ENCODE measurements at regions not wholly inside any gene's neighbourhood (a gene's known extent, or its start where the extent isn't known, plus 50 kb on each side); places are given as distances from the start of the nearest gene placed in this dataset.

DNA sequence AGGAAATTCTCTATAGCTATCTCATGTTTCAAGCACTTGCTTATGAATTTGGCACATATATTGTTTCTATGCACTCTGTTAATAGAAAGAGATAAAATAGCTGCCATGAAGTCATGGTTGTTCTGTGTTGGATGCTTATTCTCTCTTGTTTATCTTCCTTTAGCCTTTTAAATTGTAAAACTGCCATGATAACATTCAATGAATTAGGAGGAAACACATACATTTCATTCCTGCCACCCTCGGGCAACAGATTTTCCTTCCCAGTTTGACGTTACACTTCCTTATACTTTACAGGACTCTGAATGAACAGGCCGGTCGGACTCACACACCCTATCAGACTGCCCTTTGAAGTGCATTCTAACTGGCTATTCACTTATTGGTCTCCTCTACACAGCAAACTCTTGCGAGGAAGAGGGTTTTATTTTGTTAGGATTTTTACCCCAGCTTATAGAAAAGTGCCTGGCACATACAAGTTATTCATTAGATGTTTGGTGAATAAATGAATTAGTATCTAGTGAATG, 65.7 kb upstream of the FERD3L start:
- TF ChIP-seq ZBTB7A (IDR thresholded peaks at IDR 0.05; ENCODE audit: low read depth): no peak
- no peak for TF ChIP-seq YY1 (IDR thresholded peaks at IDR 0.05; ENCODE audit: low read depth)
- no peak for TF ChIP-seq EP300 (IDR thresholded peaks at IDR 0.05; ENCODE audit: borderline replicate concordance)
- no peak for TF ChIP-seq TEAD4 (IDR thresholded peaks at IDR 0.05)
- no peak for TF ChIP-seq TCF12 (IDR thresholded peaks at IDR 0.05; ENCODE audit: low read depth)
- TF ChIP-seq EGR1 (IDR thresholded peaks at IDR 0.05): no peak
- TF ChIP-seq, protein P1, sequence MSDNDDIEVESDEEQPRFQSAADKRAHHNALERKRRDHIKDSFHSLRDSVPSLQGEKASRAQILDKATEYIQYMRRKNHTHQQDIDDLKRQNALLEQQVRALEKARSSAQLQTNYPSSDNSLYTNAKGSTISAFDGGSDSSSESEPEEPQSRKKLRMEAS (IDR thresholded peaks at IDR 0.05): no peak
- TF ChIP-seq, protein P2, sequence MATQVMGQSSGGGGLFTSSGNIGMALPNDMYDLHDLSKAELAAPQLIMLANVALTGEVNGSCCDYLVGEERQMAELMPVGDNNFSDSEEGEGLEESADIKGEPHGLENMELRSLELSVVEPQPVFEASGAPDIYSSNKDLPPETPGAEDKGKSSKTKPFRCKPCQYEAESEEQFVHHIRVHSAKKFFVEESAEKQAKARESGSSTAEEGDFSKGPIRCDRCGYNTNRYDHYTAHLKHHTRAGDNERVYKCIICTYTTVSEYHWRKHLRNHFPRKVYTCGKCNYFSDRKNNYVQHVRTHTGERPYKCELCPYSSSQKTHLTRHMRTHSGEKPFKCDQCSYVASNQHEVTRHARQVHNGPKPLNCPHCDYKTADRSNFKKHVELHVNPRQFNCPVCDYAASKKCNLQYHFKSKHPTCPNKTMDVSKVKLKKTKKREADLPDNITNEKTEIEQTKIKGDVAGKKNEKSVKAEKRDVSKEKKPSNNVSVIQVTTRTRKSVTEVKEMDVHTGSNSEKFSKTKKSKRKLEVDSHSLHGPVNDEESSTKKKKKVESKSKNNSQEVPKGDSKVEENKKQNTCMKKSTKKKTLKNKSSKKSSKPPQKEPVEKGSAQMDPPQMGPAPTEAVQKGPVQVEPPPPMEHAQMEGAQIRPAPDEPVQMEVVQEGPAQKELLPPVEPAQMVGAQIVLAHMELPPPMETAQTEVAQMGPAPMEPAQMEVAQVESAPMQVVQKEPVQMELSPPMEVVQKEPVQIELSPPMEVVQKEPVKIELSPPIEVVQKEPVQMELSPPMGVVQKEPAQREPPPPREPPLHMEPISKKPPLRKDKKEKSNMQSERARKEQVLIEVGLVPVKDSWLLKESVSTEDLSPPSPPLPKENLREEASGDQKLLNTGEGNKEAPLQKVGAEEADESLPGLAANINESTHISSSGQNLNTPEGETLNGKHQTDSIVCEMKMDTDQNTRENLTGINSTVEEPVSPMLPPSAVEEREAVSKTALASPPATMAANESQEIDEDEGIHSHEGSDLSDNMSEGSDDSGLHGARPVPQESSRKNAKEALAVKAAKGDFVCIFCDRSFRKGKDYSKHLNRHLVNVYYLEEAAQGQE (IDR thresholded peaks at IDR 0.05; ENCODE audit: low read depth): no peak

DNA sequence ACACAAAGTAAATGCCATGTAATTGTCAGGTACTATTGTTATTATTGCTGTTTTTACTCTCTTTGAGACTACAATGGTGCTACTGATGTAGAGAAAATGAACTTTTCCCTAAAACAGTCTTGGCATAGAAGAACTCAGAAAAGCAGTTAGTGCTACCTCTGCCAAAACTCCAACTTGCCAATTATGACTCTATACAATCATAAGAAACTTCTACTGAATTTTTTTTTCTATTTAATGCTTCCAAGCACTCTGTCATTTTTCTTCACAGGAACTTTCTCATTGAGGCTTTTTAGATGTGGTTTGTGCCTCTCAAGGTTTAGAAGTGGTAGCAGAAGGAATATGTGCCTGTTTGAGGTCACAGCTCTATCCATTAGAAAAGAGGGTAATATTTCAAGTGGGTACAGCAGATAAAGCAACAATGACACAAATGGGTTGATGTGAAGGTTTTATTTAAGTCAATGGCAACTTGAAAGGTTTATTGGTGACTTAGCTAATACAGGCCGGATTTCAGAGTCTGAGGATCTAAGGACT, 64.0 kb upstream of the FERD3L start:
- TF ChIP-seq YY1 (IDR thresholded peaks at IDR 0.05; ENCODE audit: low read depth): no peak
- TF ChIP-seq TCF12 (IDR thresholded peaks at IDR 0.05; ENCODE audit: low read depth): no peak
- TF ChIP-seq TAF1 (IDR thresholded peaks at IDR 0.05; ENCODE audit: low read depth): no peak
- no peak for TF ChIP-seq EP300 (IDR thresholded peaks at IDR 0.05; ENCODE audit: borderline replicate concordance)
- no peak for TF ChIP-seq TEAD4 (IDR thresholded peaks at IDR 0.05)
- TF ChIP-seq CREB1 (IDR thresholded peaks at IDR 0.05; ENCODE audit: low read depth): no peak
- no peak for TF ChIP-seq NFIC (IDR thresholded peaks at IDR 0.05)
- TF ChIP-seq, protein P2 (IDR thresholded peaks at IDR 0.05; ENCODE audit: low read depth): no peak
- no peak for TF ChIP-seq EGR1 (IDR thresholded peaks at IDR 0.05)
- no peak for TF ChIP-seq RAD21 (IDR thresholded peaks at IDR 0.05; ENCODE audit: low read depth)
- TF ChIP-seq FOXM1 (IDR thresholded peaks at IDR 0.05; ENCODE audit: borderline replicate concordance, low read depth): no peak
- TF ChIP-seq CEBPB (IDR thresholded peaks at IDR 0.05): no peak
- TF ChIP-seq, protein P3, sequence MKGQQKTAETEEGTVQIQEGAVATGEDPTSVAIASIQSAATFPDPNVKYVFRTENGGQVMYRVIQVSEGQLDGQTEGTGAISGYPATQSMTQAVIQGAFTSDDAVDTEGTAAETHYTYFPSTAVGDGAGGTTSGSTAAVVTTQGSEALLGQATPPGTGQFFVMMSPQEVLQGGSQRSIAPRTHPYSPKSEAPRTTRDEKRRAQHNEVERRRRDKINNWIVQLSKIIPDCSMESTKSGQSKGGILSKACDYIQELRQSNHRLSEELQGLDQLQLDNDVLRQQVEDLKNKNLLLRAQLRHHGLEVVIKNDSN (IDR thresholded peaks at IDR 0.05): no peak
- no peak for TF ChIP-seq ZBTB7A (IDR thresholded peaks at IDR 0.05; ENCODE audit: low read depth)
- TF ChIP-seq, protein P1 (IDR thresholded peaks at IDR 0.05): no peak

DNA sequence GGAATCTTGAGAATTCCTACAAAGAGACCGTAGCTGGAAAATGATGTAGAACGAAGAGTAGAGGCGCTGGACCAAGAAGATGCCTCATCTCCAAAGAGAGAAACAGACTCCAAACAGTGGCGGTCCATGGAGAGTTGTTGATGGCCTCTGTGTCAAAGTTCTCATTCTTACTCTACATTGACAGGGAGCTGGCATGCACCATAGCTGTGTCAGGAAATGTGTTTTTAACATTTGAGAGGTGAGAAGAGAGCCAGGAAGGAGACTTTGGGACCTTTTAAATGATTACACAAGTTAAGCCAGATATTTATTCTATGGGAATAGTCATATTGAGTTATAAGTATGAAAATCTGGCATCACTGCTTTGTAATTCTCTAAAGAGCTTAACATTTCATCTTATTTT, 61.5 kb upstream of the FERD3L start:
- no peak for TF ChIP-seq CREB1 (IDR thresholded peaks at IDR 0.05; ENCODE audit: low read depth)
- TF ChIP-seq EP300 (IDR thresholded peaks at IDR 0.05; ENCODE audit: borderline replicate concordance): no peak
- no peak for TF ChIP-seq YY1 (IDR thresholded peaks at IDR 0.05; ENCODE audit: low read depth)
- no peak for TF ChIP-seq RAD21 (IDR thresholded peaks at IDR 0.05; ENCODE audit: low read depth)
- TF ChIP-seq TCF12 (IDR thresholded peaks at IDR 0.05; ENCODE audit: low read depth): no peak
- TF ChIP-seq FOXM1 (IDR thresholded peaks at IDR 0.05; ENCODE audit: borderline replicate concordance, low read depth): no peak
- TF ChIP-seq, protein P3 (IDR thresholded peaks at IDR 0.05): no peak
- no peak for TF ChIP-seq NFIC (IDR thresholded peaks at IDR 0.05)
- TF ChIP-seq CEBPB (IDR thresholded peaks at IDR 0.05): no peak

DNA sequence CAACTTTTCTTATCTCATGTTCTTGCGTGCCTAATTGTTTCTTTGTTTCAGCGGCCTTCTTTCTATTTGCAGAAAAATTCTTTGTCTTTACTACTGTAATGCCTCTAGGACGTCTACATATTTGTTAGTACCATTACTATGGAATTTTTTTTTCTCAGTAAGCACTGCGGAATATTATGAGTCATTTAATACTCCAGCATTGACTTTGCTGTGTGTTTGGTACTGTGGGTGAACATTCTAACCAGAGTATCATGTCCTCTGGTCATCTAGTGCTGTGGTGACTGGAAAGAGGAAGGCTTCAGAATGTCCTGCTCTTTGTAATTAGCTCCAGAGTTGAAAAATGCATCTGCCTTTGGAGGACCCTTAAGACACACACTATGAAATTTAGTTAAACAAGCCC, 58.5 kb upstream of the FERD3L start:
- no peak for TF ChIP-seq CREB1 (IDR thresholded peaks at IDR 0.05; ENCODE audit: low read depth)
- TF ChIP-seq TCF12 (IDR thresholded peaks at IDR 0.05; ENCODE audit: low read depth): no peak
- TF ChIP-seq TEAD4 (IDR thresholded peaks at IDR 0.05): no peak
- TF ChIP-seq, protein P1 (IDR thresholded peaks at IDR 0.05): no peak
- no peak for TF ChIP-seq ZBTB7A (IDR thresholded peaks at IDR 0.05; ENCODE audit: low read depth)
- no peak for TF ChIP-seq YY1 (IDR thresholded peaks at IDR 0.05; ENCODE audit: low read depth)
- TF ChIP-seq NFIC (IDR thresholded peaks at IDR 0.05): no peak

DNA sequence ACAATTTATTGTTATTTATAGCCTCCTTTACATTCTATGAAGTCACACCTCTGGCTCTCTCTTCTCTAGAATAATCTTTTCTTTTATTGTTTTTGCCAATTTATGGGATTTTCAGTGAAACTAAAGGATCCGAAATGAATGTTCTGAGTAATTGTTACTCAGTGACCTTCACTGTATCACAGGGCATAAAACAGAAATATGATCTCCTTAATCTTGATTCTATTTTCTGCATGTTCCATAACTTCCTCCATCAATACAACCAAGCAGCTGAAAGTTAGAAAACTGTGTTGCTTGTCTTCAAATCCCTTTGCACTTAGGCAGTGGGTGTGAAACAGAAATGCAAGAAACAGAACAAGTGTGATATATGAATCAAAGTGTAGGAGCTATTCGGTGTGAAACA, 57.4 kb upstream of the FERD3L start:
- TF ChIP-seq TCF12 (IDR thresholded peaks at IDR 0.05; ENCODE audit: low read depth) (no peak), TEAD4 (IDR thresholded peaks at IDR 0.05) (no peak), CEBPB (IDR thresholded peaks at IDR 0.05) (no peak), TAF1 (IDR thresholded peaks at IDR 0.05; ENCODE audit: low read depth) (no peak), CREB1 (IDR thresholded peaks at IDR 0.05; ENCODE audit: low read depth) (no peak), EP300 (IDR thresholded peaks at IDR 0.05; ENCODE audit: borderline replicate concordance) (no peak)
- TF ChIP-seq, protein P1 (IDR thresholded peaks at IDR 0.05): no peak
- TF ChIP-seq, protein P3 (IDR thresholded peaks at IDR 0.05): no peak

All from Ishikawa (cell line).